AG04449 (cell line): ENCODE measurements at regions not wholly inside any gene's neighbourhood (a gene's known extent, or its start where the extent isn't known, plus 50 kb on each side); places are given as distances from the start of the nearest gene placed in this dataset.

Source experiments
- CTCF ChIA-PET: fragments of 350-600 bp; formaldehyde crosslinking; extraction: SDS; loops from one replicate; lab custom pipeline; 2021; ENCODE audit warnings: antibody characterized with exemption; lab: Yijun Ruan, JAX
- POLR2A ChIA-PET: fragments of 400-600, 350-600 bp; formaldehyde crosslinking; extraction: SDS; loops from one replicate; lab custom pipeline; 2020; ENCODE audit warnings: antibody characterized with exemption, inconsistent platforms; lab: Yijun Ruan, JAX
- DNase-seq: peaks from one replicate; pipeline ENCODE4 v3.0.0-alpha.2; 2010; ENCODE audit warnings: low read depth, low spot score
- H3K4me3 ChIP-seq: 2 replicates; pipeline ENCODE4 v1.5.1; 2011; ENCODE audit warnings: low read depth, mild to moderate bottlenecking, control low read depth, low read length
- CTCF ChIP-seq: IDR thresholded peaks from one replicate; pipeline ENCODE4 v1.5.1; 2011; ENCODE audit warnings: mild to moderate bottlenecking, moderate library complexity, low read length, control low read depth, inconsistent platforms; ENCODE audit not compliant: insufficient read depth; ENCODE audit errors: missing control alignments

GRCh38 chr15:66646799-66647198, 55.2 kb upstream of the SMAD6 start:
- TF ChIP-seq CTCF: no peak
- no peak for DNase-seq

GRCh38 chr15:66647358-66647757, 54.7 kb upstream of the SMAD6 start:
- TF ChIP-seq CTCF: no peak
- no peak overlapping the region for H3K4me3 ChIP-seq
- DNase-seq: no peak
- ChIA-PET CTCF (interaction anchor here (0.9 to 3.8 kb wide), 6 partner anchors 9 to 127 kb away, joined by 3 to 15 read pairs (median 4); no protein-coding TSS in a partner anchor), POLR2A (no interaction called here)

More at GRCh38 chr15:66646799-66647198, 55.2 kb upstream of the SMAD6 start:
- POLR2A ChIA-PET: no interaction called here
- CTCF ChIA-PET: interaction anchor here (0.9 to 3.8 kb wide), 8 partner anchors 8 to 204 kb away, joined by 3 to 15 read pairs (median 4); no protein-coding TSS in a partner anchor
- no peak overlapping the region for H3K4me3 ChIP-seq

GRCh38 chr15:66648588-66648987, 53.4 kb upstream of the SMAD6 start:
- POLR2A ChIA-PET: no interaction called here
- TF ChIP-seq CTCF: no peak
- DNase-seq: no peak
- CTCF ChIA-PET: interaction anchor here (1.7 to 3.8 kb wide), 2 partner anchors 30 to 50 kb away, joined by 5 to 15 read pairs; no protein-coding TSS in a partner anchor
- no peak overlapping the region for H3K4me3 ChIP-seq

- no peak for TF ChIP-seq CTCF
- CTCF ChIA-PET: interaction anchor here (1.7 to 3.8 kb wide), 2 partner anchors 30 to 49 kb away, joined by 5 to 15 read pairs; no protein-coding TSS in a partner anchor
These were observed 52.6 kb upstream of the SMAD6 start for GRCh38 chr15:66649235-66649984.

GRCh38 chr15:66650433-66650832, 51.6 kb upstream of the SMAD6 start:
- no peak overlapping the region for H3K4me3 ChIP-seq
- CTCF ChIA-PET: interaction anchor here (1.7 kb wide), 1 partner anchor 32 kb away, joined by 4 read pairs; no protein-coding TSS in a partner anchor
- TF ChIP-seq CTCF: no peak
- POLR2A ChIA-PET: no interaction called here
- no peak for DNase-seq

More at GRCh38 chr15:66649235-66649984, 52.6 kb upstream of the SMAD6 start:
- DNase-seq: no peak
- POLR2A ChIA-PET: no interaction called here
- H3K4me3 ChIP-seq: no peak overlapping the region

GRCh38 chr15:66651198-66651597, 50.8 kb upstream of the SMAD6 start:
- CTCF ChIA-PET: interaction anchor here (1.7 kb wide), 1 partner anchor 33 kb away, joined by 4 read pairs; no protein-coding TSS in a partner anchor
- no peak for DNase-seq
- no peak for TF ChIP-seq CTCF
- no peak overlapping the region for H3K4me3 ChIP-seq
- POLR2A ChIA-PET: interaction anchor here (0.7 kb wide), 1 partner anchor 38 kb away, joined by 3 read pairs; no protein-coding TSS in a partner anchor
